Mesendoderm (in vitro differentiated cells): ENCODE measurements at regions not wholly inside any gene's neighbourhood (a gene's known extent, or its start where the extent isn't known, plus 50 kb on each side); places are given as distances from the start of the nearest gene placed in this dataset.

Experiments used
- DNase-seq: peaks from one replicate; pipeline ENCODE4 v3.0.0; 2013
- H2AK5ac ChIP-seq: 2 replicates; pipeline ENCODE4 v1.6.1; 2013; ENCODE audit warnings: low read length, inconsistent platforms
- H2BK120ac ChIP-seq: 2 replicates; pipeline ENCODE4 v1.6.1; 2013; ENCODE audit warnings: low read depth, mild to moderate bottlenecking, low read length, moderate library complexity, mixed read lengths
- H2BK15ac ChIP-seq: replicated peaks from 2 replicates; pipeline ENCODE4 v1.6.1; 2013; ENCODE audit warnings: low read depth, mild to moderate bottlenecking, moderate library complexity
- H2BK5ac ChIP-seq: 2 replicates; pipeline ENCODE4 v1.6.1; 2013; ENCODE audit warnings: low read length, inconsistent platforms
- H3K18ac ChIP-seq: 2 replicates; pipeline ENCODE4 v1.6.1; 2013; ENCODE audit warnings: mild to moderate bottlenecking, low read length, mixed read lengths
- H3K23ac ChIP-seq: one replicate; pipeline ENCODE4 v1.6.1; 2013; ENCODE audit warnings: low read length
- H3K27ac ChIP-seq: 2 replicates; pipeline ENCODE4 v1.5.1; 2013; ENCODE audit warnings: low read depth, mild to moderate bottlenecking, inconsistent platforms, low read length, moderate library complexity
- H3K27me3 ChIP-seq: 2 replicates; pipeline ENCODE4 v1.6.1; 2013; ENCODE audit warnings: low read length, control low read depth, mild to moderate bottlenecking, inconsistent platforms; ENCODE audit not compliant: insufficient read depth, poor library complexity
- H3K36me3 ChIP-seq: 2 replicates; pipeline ENCODE4 v1.6.1; 2013; ENCODE audit warnings: low read length, inconsistent platforms; ENCODE audit not compliant: control insufficient read depth, insufficient read depth
- H3K4ac ChIP-seq: one replicate; pipeline ENCODE4 v1.6.1; 2013; ENCODE audit warnings: low read depth, mild to moderate bottlenecking, low read length, moderate library complexity
- H3K4me1 ChIP-seq: 2 replicates; pipeline ENCODE4 v1.6.1; 2013; ENCODE audit warnings: low read depth, low read length, inconsistent platforms; ENCODE audit not compliant: control insufficient read depth
- H3K4me2 ChIP-seq: 2 replicates; pipeline ENCODE4 v1.6.1; 2013; ENCODE audit warnings: low read length
- H3K4me3 ChIP-seq: 2 replicates; pipeline ENCODE4 v1.5.1; 2013; ENCODE audit warnings: mild to moderate bottlenecking, low read length
- H3K56ac ChIP-seq: one replicate; pipeline ENCODE4 v1.6.1; 2013; ENCODE audit warnings: low read length
- H3K79me1 ChIP-seq: 2 replicates; pipeline ENCODE4 v1.6.1; 2013; ENCODE audit warnings: low read length, inconsistent platforms
- H3K79me2 ChIP-seq: 2 replicates; pipeline ENCODE4 v1.6.1; 2013; ENCODE audit warnings: mild to moderate bottlenecking, low read length; ENCODE audit not compliant: control insufficient read depth, insufficient read depth
- H3K9ac ChIP-seq: 2 replicates; pipeline ENCODE4 v1.6.1; 2013; ENCODE audit warnings: low read length, inconsistent platforms
- H4K5ac ChIP-seq: one replicate; pipeline ENCODE4 v1.6.1; 2013; ENCODE audit warnings: low read length
- H4K8ac ChIP-seq: one replicate; pipeline ENCODE4 v1.6.1; 2013; ENCODE audit warnings: low read depth, mild to moderate bottlenecking, control low read depth, low read length, moderate library complexity
- WGBS: extraction: QIAGEN DNeasy Blood & Tissue Kit; methylation state at CpG from one replicate; pipeline ENCODE4 v1.1.7; 2013; ENCODE audit warnings: low lambda C conversion rate, missing lambda C conversion rate; ENCODE audit not compliant: insufficient coverage; ENCODE audit errors: extremely low coverage; 5-methylcytosine and 5-hydroxymethylcytosine counted together

DNA sequence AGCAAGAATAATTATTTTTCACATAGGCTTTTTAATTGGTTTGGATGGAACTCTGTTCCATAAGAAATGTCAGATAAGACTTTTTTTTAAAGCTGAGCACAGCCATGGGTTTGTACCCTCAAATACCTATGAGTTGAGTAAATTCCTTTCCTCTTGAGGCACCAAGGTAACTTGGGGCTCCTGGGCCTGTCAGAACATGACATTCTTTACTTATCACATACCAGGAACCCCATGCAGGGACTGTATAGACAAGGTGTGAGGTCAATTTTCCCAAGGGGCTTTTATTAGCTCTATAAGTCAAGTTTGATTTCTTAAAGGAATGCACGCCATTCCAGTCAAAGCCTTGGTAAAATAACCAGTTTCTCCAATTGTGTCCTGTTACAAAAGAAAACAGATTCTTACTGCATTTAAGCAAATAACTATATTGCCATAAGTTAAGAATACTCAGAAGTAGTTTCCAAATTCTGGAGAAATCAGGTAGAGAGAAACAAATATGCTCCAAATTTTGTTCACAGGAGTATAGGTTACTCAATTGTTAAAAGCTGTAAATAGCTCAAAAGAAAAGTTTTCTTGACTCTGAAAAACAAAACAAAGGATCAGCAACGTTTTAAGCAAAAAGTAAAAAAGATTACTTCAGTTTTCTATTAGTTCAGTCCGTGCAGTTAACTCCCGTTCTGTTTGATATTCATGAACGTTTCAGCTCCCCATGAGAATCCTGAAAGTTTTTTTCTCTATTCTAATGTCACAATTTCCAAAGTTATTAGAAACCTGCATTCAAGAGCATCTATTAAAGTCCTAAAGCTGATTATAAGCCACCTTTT lies 167.5 kb upstream of the NAMPT start:
- peak; percentile 31 for DNase-seq
- Histone ChIP-seq H3K36me3 (no peaks in the 10 kb centered on the region), H3K4me1 (no peaks in the 10 kb centered on the region), H3K18ac (no peak overlapping the region), H3K4me3 (no peak overlapping the region), H4K5ac (no peak overlapping the region), H3K23ac (no peak overlapping the region), H3K56ac (no peak overlapping the region), H3K27me3 (no peaks in the 10 kb centered on the region), H2BK5ac (no peak overlapping the region), H3K27ac (no peak overlapping the region), H3K4me2 (no peak overlapping the region), H3K9ac (no peak overlapping the region), H3K4ac (no peak overlapping the region), H2BK15ac (no peak overlapping the region), H2BK120ac (no peak overlapping the region), H2AK5ac (no peak overlapping the region), H3K79me1 (no peaks in the 10 kb centered on the region), H3K79me2 (no peaks in the 10 kb centered on the region), H4K8ac (no peak overlapping the region)
- no CpG with 5 or more reads among the region's 5 CpGs for WGBS

DNA sequence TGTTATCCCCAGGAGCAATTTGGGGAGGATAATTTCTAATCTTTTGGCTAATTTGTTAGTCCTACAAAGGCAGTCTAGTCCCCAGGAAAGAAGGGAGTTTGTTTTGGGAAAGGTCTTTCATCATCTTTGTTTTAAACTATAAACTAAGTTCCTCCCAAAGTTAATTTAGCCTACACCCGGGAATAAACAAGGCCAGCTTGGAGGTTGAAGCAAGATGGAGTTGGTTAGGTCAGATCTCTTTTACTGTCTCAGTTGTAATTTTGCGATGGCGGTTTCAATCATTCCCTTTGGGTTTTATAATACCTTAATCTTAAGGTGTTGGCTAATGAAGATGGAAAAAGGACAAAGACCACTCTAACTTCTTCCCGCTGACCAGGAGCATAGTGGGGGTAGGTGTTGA lies 166.4 kb upstream of the NAMPT start:
- no peak overlapping the region for H3K23ac ChIP-seq
- H3K79me2 ChIP-seq, result no peaks in the 10 kb centered on the region
- no peak overlapping the region for H2BK15ac ChIP-seq
- no peaks in the 10 kb centered on the region for H3K27me3 ChIP-seq
- no peak overlapping the region for H3K9ac ChIP-seq
- H3K18ac ChIP-seq, result no peak overlapping the region
- no peaks in the 10 kb centered on the region for H3K36me3 ChIP-seq
- no peak overlapping the region for H4K5ac ChIP-seq
- no peak overlapping the region for H3K4ac ChIP-seq
- H3K56ac ChIP-seq, result no peak overlapping the region
- no peak overlapping the region for H2BK120ac ChIP-seq
- WGBS, result no CpG with 5 or more reads among the region's 4 CpGs
- no peaks in the 10 kb centered on the region for H3K4me1 ChIP-seq
- no peak overlapping the region for H2BK5ac ChIP-seq
- no peak for DNase-seq
- no peaks in the 10 kb centered on the region for H3K79me1 ChIP-seq
- H3K4me3 ChIP-seq, result no peak overlapping the region
- H2AK5ac ChIP-seq, result no peak overlapping the region
- no peak overlapping the region for H4K8ac ChIP-seq
- no peak overlapping the region for H3K4me2 ChIP-seq
- H3K27ac ChIP-seq, result no peak overlapping the region

DNA sequence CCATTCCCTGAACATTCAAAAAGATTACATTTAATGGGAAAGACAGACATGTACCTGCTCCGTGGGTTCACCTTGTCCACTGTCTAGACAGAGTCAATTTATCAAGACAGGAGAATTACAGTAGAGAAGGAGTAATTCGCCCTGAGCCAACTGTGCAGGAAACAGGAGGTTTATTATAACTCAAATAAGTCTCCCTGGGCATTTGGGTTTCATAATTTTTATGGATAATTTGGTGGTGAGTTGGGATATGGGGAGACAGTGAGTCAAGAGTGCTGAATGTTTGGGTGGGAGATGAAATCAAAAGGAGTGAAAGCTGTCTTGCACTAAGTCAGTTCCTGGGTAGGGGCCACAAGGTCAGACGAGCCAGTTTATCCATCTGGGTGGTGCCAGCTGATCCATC lies 165.9 kb upstream of the NAMPT start:
- no peak for DNase-seq
- Histone ChIP-seq H3K4ac (no peak overlapping the region), H3K18ac (no peak overlapping the region), H3K27ac (no peak overlapping the region), H3K4me2 (no peak overlapping the region), H3K79me1 (no peaks in the 10 kb centered on the region), H3K36me3 (no peaks in the 10 kb centered on the region), H3K4me3 (no peak overlapping the region), H3K4me1 (no peaks in the 10 kb centered on the region), H4K5ac (no peak overlapping the region), H3K9ac (no peak overlapping the region), H2AK5ac (no peak overlapping the region), H3K27me3 (no peaks in the 10 kb centered on the region), H3K56ac (no peak overlapping the region), H4K8ac (no peak overlapping the region), H3K79me2 (no peaks in the 10 kb centered on the region), H2BK5ac (no peak overlapping the region), H3K23ac (no peak overlapping the region), H2BK120ac (no peak overlapping the region), H2BK15ac (no peak overlapping the region)
- WGBS, result no CpG with 5 or more reads among the region's 3 CpGs

DNA sequence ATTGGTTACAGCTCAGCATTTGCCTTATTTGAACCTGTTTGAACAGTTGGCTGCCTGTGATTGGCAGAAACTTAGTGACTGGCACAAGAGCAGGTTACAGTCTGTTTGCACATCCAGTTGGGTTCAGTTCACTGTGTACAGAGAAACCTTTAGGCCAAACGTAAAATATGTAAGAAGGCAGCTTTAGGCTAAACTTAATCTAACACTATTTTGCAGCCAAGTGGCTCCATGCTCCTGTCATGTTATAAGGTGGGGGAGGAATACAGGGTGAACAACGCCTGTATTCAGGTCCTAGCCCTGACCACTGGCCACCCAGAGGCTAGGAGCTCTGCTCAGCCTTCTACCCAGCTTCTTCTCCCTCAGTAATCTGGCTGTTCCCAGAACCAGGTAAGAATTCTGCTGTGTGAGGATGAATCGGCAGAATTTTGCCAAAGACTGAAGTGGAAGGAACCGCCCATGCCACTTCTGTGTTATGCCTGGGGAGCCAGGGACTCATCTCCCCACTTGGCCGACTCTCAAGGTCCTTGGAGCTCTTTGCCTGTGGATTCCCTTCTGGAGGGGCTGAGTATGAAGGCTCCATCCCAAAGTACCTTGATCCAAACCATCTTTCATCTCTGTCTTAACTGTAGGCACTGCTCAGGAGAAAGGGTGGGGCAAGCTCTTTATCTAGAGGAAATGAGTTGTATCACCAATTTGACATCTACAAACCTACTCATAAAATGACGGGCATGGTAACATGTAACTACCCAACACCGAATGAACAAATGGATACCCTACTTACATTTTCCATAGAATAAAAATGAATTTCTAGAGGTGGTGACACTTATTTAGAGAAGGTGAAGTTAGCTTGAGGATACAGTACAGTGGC lies 164.4 kb upstream of the NAMPT start:
- Histone ChIP-seq H3K4me1 (no peaks in the 10 kb centered on the region), H3K4me3 (no peak overlapping the region), H3K4me2 (no peak overlapping the region), H3K27ac (no peak overlapping the region), H3K4ac (no peak overlapping the region), H3K27me3 (no peaks in the 10 kb centered on the region), H3K79me2 (no peaks in the 10 kb centered on the region), H3K18ac (no peak overlapping the region), H3K36me3 (no peaks in the 10 kb centered on the region), H2BK120ac (no peak overlapping the region), H4K8ac (no peak overlapping the region), H3K23ac (no peak overlapping the region), H3K56ac (no peak overlapping the region), H3K79me1 (no peaks in the 10 kb centered on the region), H4K5ac (no peak overlapping the region), H3K9ac (no peak overlapping the region), H2BK5ac (no peak overlapping the region), H2AK5ac (no peak overlapping the region), H2BK15ac (no peak overlapping the region)
- DNase-seq, result peak; percentile 31
- WGBS, result no CpG with 5 or more reads among the region's 7 CpGs

DNA sequence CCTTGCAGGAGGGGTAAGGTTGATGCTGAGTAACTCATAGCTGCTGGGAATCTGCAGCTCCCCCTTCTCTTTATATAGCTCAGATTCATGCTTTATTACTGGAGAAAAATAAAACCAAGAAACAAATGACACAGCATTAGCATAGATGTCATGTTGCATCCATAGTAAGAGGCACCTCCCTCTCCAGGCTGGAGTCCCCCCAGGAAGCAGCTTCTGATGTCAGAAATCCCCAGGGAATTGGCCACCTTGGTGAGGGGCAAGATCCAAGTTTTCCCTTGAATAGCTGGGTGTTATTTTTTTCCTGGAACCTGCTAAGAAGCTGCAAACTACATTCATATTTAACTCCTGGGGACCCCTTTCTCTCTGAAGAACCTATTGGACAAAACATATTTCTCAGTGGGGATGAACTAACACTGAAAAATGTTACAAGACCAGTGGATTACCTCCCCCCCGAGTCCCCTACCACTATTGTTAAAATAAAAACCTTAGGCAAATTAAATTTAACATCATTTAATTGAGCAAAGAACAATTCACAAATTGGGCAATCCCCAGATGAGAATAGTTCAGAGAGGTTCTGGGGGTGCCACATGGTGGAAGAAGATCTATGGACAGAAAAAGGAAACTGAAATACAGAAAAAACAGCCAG lies 163.7 kb upstream of the NAMPT start:
- H3K79me2 ChIP-seq, result no peaks in the 10 kb centered on the region
- H2BK15ac ChIP-seq, result no peak overlapping the region
- no peak overlapping the region for H3K23ac ChIP-seq
- H3K9ac ChIP-seq, result no peak overlapping the region
- H3K4me1 ChIP-seq, result no peaks in the 10 kb centered on the region
- no peak overlapping the region for H3K18ac ChIP-seq
- H3K79me1 ChIP-seq, result no peaks in the 10 kb centered on the region
- no peak overlapping the region for H4K5ac ChIP-seq
- no peak overlapping the region for H3K4me3 ChIP-seq
- no peak overlapping the region for H2BK5ac ChIP-seq
- no peak overlapping the region for H2BK120ac ChIP-seq
- H3K56ac ChIP-seq, result no peak overlapping the region
- no peaks in the 10 kb centered on the region for H3K36me3 ChIP-seq
- no peak overlapping the region for H3K4me2 ChIP-seq
- H3K27ac ChIP-seq, result no peak overlapping the region
- no CpG with 5 or more reads among the region's 1 CpG for WGBS
- no peak for DNase-seq
- no peaks in the 10 kb centered on the region for H3K27me3 ChIP-seq
- H4K8ac ChIP-seq, result no peak overlapping the region
- H2AK5ac ChIP-seq, result no peak overlapping the region
- no peak overlapping the region for H3K4ac ChIP-seq
